Lung (tissue), 11 donors: ENCODE measurements at regions not wholly inside any gene's neighbourhood (a gene's known extent, or its start where the extent isn't known, plus 50 kb on each side); places are given as distances from the start of the nearest gene placed in this dataset.

ENCODE experiments used
- ATAC-seq: fragments of 200-7000 bp; cut with Tn5 transposase; one replicate; pipeline ENCODE4 v1.9.1; 2020; ENCODE audit warnings: moderate number of reproducible peaks; ENCODE audit not compliant: insufficient read depth, low FRiP score
- DNase-seq, 3 donors: peaks; one replicate each; pipeline ENCODE4 v3.0.0-alpha.2; 2013 to 2017
- H3K27ac ChIP-seq, 2 donors: one replicate each; pipeline ENCODE4 v1.5.1; 2013; ENCODE audit warnings: mild to moderate bottlenecking in 2 of 2, moderate library complexity in 2 of 2, control low read depth in 1 of 2, inconsistent platforms in 1 of 2, low read depth in 1 of 2, low read length in 1 of 2
- H3K27me3 ChIP-seq, 3 donors: one replicate each; pipeline ENCODE4 v1.5.1; 2013; ENCODE audit warnings: low read length in 2 of 3; ENCODE audit not compliant: control insufficient read depth in 3 of 3, insufficient read depth in 3 of 3
- H3K36me3 ChIP-seq, 4 donors: one replicate each; pipeline ENCODE4 v1.5.1; 2013; ENCODE audit warnings: low read length in 4 of 4, mild to moderate bottlenecking in 1 of 4, moderate library complexity in 1 of 4; ENCODE audit not compliant: control insufficient read depth in 4 of 4, insufficient read depth in 4 of 4
- H3K4me1 ChIP-seq, 5 donors: one replicate each; pipeline ENCODE4 v1.5.1; 2013; ENCODE audit warnings: low read length in 5 of 5, mild to moderate bottlenecking in 2 of 5, moderate library complexity in 1 of 5; ENCODE audit not compliant: control insufficient read depth in 5 of 5, insufficient read depth in 5 of 5
- H3K4me3 ChIP-seq: one replicate; pipeline ENCODE4 v1.5.1; 2013; ENCODE audit warnings: mild to moderate bottlenecking, control low read depth, moderate library complexity
- H3K9ac ChIP-seq, 2 donors: one replicate each; pipeline ENCODE4 v1.5.1; 2013; ENCODE audit warnings: low read length in 2 of 2, control low read depth in 1 of 2; ENCODE audit not compliant: insufficient read depth in 1 of 2
- H3K9me3 ChIP-seq, 4 donors: one replicate each; pipeline ENCODE4 v1.5.1; 2013; ENCODE audit warnings: low read length in 3 of 4, mild to moderate bottlenecking in 1 of 4, moderate library complexity in 1 of 4; ENCODE audit not compliant: control insufficient read depth in 4 of 4, insufficient read depth in 3 of 4
- CTCF ChIP-seq: IDR thresholded peaks from 2 replicates; pipeline ENCODE4 v1.5.1; 2012; ENCODE audit warnings: mild to moderate bottlenecking; ENCODE audit errors: control extremely low read depth, extremely low read depth
- WGBS, 2 donors: extraction: QIAGEN DNeasy Blood & Tissue Kit; methylation state at CpG; one replicate each; pipeline ENCODE4 v1.1.7; 2013; 5-methylcytosine and 5-hydroxymethylcytosine counted together
- donor health status: control.
- donor health status: control.
- donor health status: Bipolar disorder and iron deficiency.
- donor health status: healthy.
- donor health status: DM: yes; HTN: yes; CAD: no.

DNA sequence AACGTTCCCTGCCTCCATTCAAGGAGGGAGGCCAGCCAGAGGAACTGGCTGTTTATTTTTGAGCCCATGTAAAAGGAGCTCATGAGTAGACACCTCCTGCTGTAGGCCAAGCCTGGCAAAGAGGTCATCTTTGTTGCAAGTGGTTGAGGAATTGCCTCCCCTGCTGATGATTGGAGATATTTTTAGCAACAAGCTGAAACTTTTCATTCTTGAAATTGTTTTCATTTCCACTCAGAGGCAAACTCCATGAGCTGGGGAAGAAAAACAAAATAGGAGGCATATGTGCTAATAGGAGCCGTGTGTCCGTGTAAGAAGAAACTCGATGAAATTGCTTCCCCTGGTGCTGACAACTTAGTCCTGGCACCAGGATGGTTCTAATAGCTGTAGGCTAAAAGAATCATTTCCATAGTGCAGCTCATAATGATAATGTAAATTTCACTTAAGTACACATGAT, 440.1 kb upstream of the FAR2 start:
- TF ChIP-seq CTCF, result no peak
- no peak overlapping the region for H3K27ac ChIP-seq
- H3K9me3 ChIP-seq, result no peaks in the 10 kb centered on the region
- DNase-seq, result peak in 1 of 3 donors; percentile 16
- no peaks in the 10 kb centered on the region for H3K27me3 ChIP-seq
- no peak overlapping the region for H3K4me3 ChIP-seq
- ATAC-seq, result no peak
- H3K9ac ChIP-seq, result no peak overlapping the region
- H3K4me1 ChIP-seq, result no peaks in the 10 kb centered on the region
- no peaks in the 10 kb centered on the region for H3K36me3 ChIP-seq
- WGBS, 2 donors, result 68 to 78% methylated on average over 4 of the region's 4 CpGs

DNA sequence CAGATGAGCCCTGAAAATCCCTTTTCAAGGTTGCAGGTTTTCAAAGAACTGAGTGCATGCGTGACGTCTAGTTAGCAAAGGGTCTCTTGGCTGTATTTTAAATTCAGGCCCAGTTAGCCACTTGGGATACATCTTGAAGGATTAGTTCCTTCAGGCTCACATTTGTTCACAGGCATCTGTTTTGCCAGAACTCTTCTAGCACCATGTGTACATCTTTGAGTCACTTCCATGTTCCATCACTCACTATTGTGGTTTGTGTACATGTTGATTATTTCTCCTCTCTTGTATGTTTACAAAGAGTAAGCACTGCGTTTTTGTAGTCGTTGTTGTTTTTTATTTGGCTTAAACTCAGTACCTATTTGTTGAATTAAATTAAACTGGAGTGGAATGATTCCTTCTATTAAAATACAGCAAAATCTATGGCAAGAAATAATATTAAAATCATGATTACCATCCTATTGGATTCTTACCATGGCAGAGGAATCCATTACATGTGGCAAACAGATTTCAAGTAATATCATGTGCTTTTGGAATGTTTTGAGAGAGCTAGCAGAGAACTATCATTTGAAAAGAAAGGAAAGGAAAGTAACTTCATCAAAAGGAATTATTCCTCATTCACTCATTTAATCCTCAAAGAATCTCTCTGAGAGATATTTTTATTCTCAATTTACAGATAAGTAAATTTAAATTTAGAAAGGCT, 438.9 kb upstream of the FAR2 start:
- no peak for ATAC-seq
- H3K9me3 ChIP-seq, result no peaks in the 10 kb centered on the region
- no peak overlapping the region for H3K9ac ChIP-seq
- DNase-seq, result no peak
- H3K4me3 ChIP-seq, result no peak overlapping the region
- no peaks in the 10 kb centered on the region for H3K36me3 ChIP-seq
- H3K27me3 ChIP-seq, result no peaks in the 10 kb centered on the region
- no peak overlapping the region for H3K27ac ChIP-seq
- 84 to 88% methylated on average over 4 of the region's 4 CpGs for WGBS, 2 donors
- H3K4me1 ChIP-seq, result no peaks in the 10 kb centered on the region
- no peak for TF ChIP-seq CTCF

- no peaks in the 10 kb centered on the region for H3K4me1 ChIP-seq
- no peak overlapping the region for H3K4me3 ChIP-seq
- H3K9me3 ChIP-seq, result no peaks in the 10 kb centered on the region
- no peak for TF ChIP-seq CTCF
- no peaks in the 10 kb centered on the region for H3K27me3 ChIP-seq
- H3K36me3 ChIP-seq, result no peaks in the 10 kb centered on the region
- H3K27ac ChIP-seq, result no peak overlapping the region
- H3K9ac ChIP-seq, result no peak overlapping the region
- DNase-seq, result no peak
- 81 to 89% methylated on average over 1 of the region's 1 CpG for WGBS, 2 donors
- ATAC-seq, result no peak
Measured at GRCh38 chr12:28710882-28711281, 438.2 kb upstream of the FAR2 start.

DNA sequence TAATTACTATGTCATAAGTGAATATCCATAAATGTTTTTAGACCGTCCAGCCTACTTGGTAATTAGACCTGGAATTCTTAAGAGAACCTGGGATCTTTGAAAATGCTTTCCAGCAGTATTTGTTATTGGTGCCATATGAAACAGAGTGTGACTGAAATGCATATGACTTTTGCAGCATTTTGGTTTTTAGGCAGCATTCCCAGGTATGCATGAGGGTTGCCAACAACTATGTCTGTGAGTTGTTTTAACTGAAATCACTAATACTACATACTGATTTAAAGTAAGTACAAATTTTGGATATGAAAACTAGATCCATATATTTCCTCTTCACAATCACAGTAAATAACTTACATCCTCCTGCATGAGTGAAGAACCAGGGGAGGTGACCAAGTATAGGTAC, 437.7 kb upstream of the FAR2 start:
- TF ChIP-seq CTCF, result no peak
- no peaks in the 10 kb centered on the region for H3K27me3 ChIP-seq
- ATAC-seq, result no peak
- no peak overlapping the region for H3K9ac ChIP-seq
- no peaks in the 10 kb centered on the region for H3K4me1 ChIP-seq
- H3K4me3 ChIP-seq, result no peak overlapping the region
- peak in 1 of 3 donors; percentile 6 for DNase-seq
- no peak overlapping the region for H3K27ac ChIP-seq
- no peaks in the 10 kb centered on the region for H3K36me3 ChIP-seq
- no peaks in the 10 kb centered on the region for H3K9me3 ChIP-seq
- 54 to 88% methylated on average over 1 of the region's 1 CpG for WGBS, 2 donors
